ENCODE measurements at regions not wholly inside any gene's neighbourhood (a gene's known extent, or its start where the extent isn't known, plus 50 kb on each side); places are given as distances from the start of the nearest gene placed in this dataset.

GRCh38 chr4:137702512-137702911, 170.2 kb upstream of the PCDH18 start:
- Histone ChIP-seq H3K9me2 (ENCODE audit: insufficient read depth, low read length) (no peaks in the 10 kb centered on the region), H3K27ac (ENCODE audit: low read length) (no peak overlapping the region), H3K4me3 (ENCODE audit: low read length) (no peak overlapping the region), H3K9me3 (ENCODE audit: low read length) (no peaks in the 10 kb centered on the region), H3K36me3 (ENCODE audit: insufficient read depth, low read length) (no peaks in the 10 kb centered on the region), H3K9ac (ENCODE audit: low read length) (no peak overlapping the region), H3K27me3 (ENCODE audit: insufficient read depth, low read depth, low read length) (no peaks in the 10 kb centered on the region), H3K4me2 (ENCODE audit: low read length) (no peak overlapping the region), H4K20me1 (ENCODE audit: insufficient read depth) (no peaks in the 10 kb centered on the region), H3F3A (ENCODE audit: insufficient read depth, low read length, poor library complexity, severe bottlenecking) (no peaks in the 10 kb centered on the region), H2AFZ (ENCODE audit: low read depth, low read length) (no peak overlapping the region), H3K79me2 (replicated peaks; ENCODE audit: insufficient read depth, low read length) (no peaks in the 10 kb centered on the region)
- no peak for TF ChIP-seq POLR2AphosphoS5 (IDR thresholded peaks at IDR 0.05)
- TF ChIP-seq TAF1 (IDR thresholded peaks at IDR 0.05; ENCODE audit: low read depth), result no peak
- TF ChIP-seq SMC3 (conservative IDR thresholded peaks at IDR 0.05; ENCODE audit: poor library complexity), result no peak
- no peak for TF ChIP-seq MXI1 (conservative IDR thresholded peaks at IDR 0.05; ENCODE audit: poor library complexity, severe bottlenecking)
- no peak for TF ChIP-seq EP300 (conservative IDR thresholded peaks at IDR 0.05; ENCODE audit: poor library complexity, severe bottlenecking)
- TF ChIP-seq, protein P1, sequence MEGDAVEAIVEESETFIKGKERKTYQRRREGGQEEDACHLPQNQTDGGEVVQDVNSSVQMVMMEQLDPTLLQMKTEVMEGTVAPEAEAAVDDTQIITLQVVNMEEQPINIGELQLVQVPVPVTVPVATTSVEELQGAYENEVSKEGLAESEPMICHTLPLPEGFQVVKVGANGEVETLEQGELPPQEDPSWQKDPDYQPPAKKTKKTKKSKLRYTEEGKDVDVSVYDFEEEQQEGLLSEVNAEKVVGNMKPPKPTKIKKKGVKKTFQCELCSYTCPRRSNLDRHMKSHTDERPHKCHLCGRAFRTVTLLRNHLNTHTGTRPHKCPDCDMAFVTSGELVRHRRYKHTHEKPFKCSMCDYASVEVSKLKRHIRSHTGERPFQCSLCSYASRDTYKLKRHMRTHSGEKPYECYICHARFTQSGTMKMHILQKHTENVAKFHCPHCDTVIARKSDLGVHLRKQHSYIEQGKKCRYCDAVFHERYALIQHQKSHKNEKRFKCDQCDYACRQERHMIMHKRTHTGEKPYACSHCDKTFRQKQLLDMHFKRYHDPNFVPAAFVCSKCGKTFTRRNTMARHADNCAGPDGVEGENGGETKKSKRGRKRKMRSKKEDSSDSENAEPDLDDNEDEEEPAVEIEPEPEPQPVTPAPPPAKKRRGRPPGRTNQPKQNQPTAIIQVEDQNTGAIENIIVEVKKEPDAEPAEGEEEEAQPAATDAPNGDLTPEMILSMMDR (IDR thresholded peaks at IDR 0.05; ENCODE audit: poor library complexity, severe bottlenecking), result no peak
- no peak for TF ChIP-seq REST (IDR thresholded peaks at IDR 0.05; ENCODE audit: borderline replicate concordance)
- no peak for TF ChIP-seq RAD21 (conservative IDR thresholded peaks at IDR 0.05)

GRCh38 chr4:137701401-137701800, 169.1 kb upstream of the PCDH18 start:
- TF ChIP-seq POLR2AphosphoS5 (IDR thresholded peaks at IDR 0.05) (no peak), SMC3 (conservative IDR thresholded peaks at IDR 0.05; ENCODE audit: poor library complexity) (no peak), REST (IDR thresholded peaks at IDR 0.05; ENCODE audit: borderline replicate concordance) (no peak), MXI1 (conservative IDR thresholded peaks at IDR 0.05; ENCODE audit: poor library complexity, severe bottlenecking) (no peak), EZH2 (IDR thresholded peaks at IDR 0.05; ENCODE audit: borderline replicate concordance, insufficient read depth, low read length, poor library complexity, severe bottlenecking) (no peak), EP300 (conservative IDR thresholded peaks at IDR 0.05; ENCODE audit: poor library complexity, severe bottlenecking) (no peak), RAD21 (conservative IDR thresholded peaks at IDR 0.05) (no peak), TAF1 (IDR thresholded peaks at IDR 0.05; ENCODE audit: low read depth) (no peak)
- TF ChIP-seq, protein P1 (IDR thresholded peaks at IDR 0.05; ENCODE audit: poor library complexity, severe bottlenecking), result no peak
- H2AFZ ChIP-seq (ENCODE audit: low read depth, low read length), result no peak overlapping the region

More at GRCh38 chr4:137701401-137701800, 169.1 kb upstream of the PCDH18 start:
- H3K4me2 ChIP-seq (ENCODE audit: low read length), result no peak overlapping the region
- no peaks in the 10 kb centered on the region for H3F3A ChIP-seq (ENCODE audit: insufficient read depth, low read length, poor library complexity, severe bottlenecking)
- no peaks in the 10 kb centered on the region for H3K79me2 ChIP-seq (replicated peaks; ENCODE audit: insufficient read depth, low read length)
- H3K27ac ChIP-seq (ENCODE audit: low read length), result no peak overlapping the region
- no peaks in the 10 kb centered on the region for H3K36me3 ChIP-seq (ENCODE audit: insufficient read depth, low read length)
- no peaks in the 10 kb centered on the region for H3K9me3 ChIP-seq (ENCODE audit: low read length)
- no peak overlapping the region for H3K4me3 ChIP-seq (ENCODE audit: low read length)
- no peaks in the 10 kb centered on the region for H3K27me3 ChIP-seq (ENCODE audit: insufficient read depth, low read depth, low read length)
- no peaks in the 10 kb centered on the region for H3K9me2 ChIP-seq (ENCODE audit: insufficient read depth, low read length)
- no peak overlapping the region for H3K9ac ChIP-seq (ENCODE audit: low read length)
- H4K20me1 ChIP-seq (ENCODE audit: insufficient read depth), result no peaks in the 10 kb centered on the region
